Jurkat, Clone E6-1 (cell line): ENCODE measurements at regions not wholly inside any gene's neighbourhood (a gene's known extent, or its start where the extent isn't known, plus 50 kb on each side); places are given as distances from the start of the nearest gene placed in this dataset.

Experiments used
- DNase-seq: peaks from one replicate; pipeline ENCODE4 v3.0.0-alpha.2; 2011; ENCODE audit warnings: low read depth, low spot score
- H3K4me3 ChIP-seq: 2 replicates; pipeline ENCODE4 v1.5.1; 2011; ENCODE audit warnings: mild to moderate bottlenecking, low read length, control low read depth, moderate library complexity

GRCh38 chr5:125263356-125263755, 516.9 kb upstream of the ZNF608 start:
- no peak overlapping the region for H3K4me3 ChIP-seq
- no peak for DNase-seq

DNA sequence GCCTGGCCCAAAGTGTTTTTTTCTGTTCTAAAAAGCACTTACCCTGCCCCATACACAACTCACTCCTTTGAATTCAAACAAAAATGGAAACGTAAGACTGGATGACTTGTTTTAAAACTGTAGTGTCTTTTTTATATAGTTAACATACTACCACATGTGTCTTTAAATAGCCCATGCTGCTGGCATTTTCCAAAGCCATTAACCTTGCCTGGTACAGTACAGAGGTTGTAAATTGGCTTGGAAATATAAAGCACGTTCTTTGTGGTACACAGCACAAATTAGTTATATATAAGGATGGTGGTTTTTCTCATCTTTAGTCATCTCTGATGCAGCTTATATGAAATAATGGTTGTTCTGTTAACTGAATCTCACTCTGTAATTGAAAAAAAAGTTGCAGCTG, 519.7 kb upstream of the ZNF608 start:
- H3K4me3 ChIP-seq = no peak overlapping the region
- no peak for DNase-seq

- DNase-seq = no peak
- no peak overlapping the region for H3K4me3 ChIP-seq
Measured at GRCh38 chr5:125267636-125268248, 521.3 kb upstream of the ZNF608 start.

GRCh38 chr5:125269926-125270325, 523.5 kb upstream of the ZNF608 start:
- DNase-seq = no peak
- no peak overlapping the region for H3K4me3 ChIP-seq

- no peak for DNase-seq
- H3K4me3 ChIP-seq = no peak overlapping the region
Measured at GRCh38 chr5:125272357-125272756, 525.9 kb upstream of the ZNF608 start.

DNA sequence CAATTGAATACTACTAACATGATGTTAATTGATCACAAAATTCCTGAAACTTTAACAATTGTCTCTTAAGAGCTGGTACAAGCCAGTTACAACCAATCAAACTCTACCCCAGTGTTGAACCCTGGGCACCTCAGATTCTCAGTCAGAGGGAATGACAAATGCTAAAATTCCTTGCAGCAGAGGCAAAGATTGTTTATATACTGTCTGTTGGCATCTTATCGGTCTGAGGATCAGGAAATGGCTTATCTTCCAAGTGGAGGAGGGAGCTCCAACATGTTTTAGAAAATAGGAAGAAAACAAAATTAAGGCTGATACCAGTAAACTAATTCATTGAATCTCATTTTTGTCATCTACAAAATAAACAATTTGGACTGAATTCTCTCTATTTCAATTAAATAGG, 527.8 kb upstream of the ZNF608 start:
- no peak overlapping the region for H3K4me3 ChIP-seq
- DNase-seq = no peak

DNA sequence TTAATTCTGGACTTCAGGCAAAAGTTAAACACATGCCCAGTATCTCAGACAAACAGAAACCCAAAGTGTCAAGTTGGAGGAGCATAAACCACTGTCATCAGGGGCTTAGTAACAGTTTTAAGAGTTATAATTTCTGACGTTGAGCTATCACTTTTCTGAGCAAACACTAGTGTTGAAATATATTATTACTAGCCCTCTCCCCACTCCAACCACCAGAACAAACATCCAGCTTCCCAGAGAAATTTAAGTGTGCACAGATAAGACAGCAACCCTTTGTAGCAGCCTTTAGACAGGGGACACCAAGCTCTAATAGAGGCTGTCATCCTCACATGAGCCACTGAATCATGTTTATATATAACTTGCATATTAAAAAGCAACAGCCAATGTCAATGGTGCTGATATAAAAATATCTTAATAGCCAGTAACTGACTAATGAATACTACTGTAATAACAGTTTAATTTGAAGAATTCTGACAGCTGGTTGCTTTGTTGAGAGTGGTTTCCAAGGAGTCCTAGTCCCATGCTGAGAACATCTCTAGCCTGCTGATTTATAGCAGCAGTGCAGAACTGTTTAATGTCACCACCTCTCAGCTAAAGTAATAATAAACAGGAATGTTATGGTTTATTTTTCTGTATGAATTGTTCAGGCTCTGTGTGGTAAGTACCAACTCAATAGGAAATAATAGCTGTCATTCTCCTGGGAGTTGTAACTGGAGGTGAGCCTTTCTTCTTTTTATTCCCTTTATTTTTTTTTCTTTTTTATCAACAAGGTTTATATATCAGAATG, 528.7 kb upstream of the ZNF608 start:
- H3K4me3 ChIP-seq = no peak overlapping the region
- DNase-seq = no peak

GRCh38 chr5:125275725-125276090, 529.3 kb upstream of the ZNF608 start:
- no peak for DNase-seq
- H3K4me3 ChIP-seq = no peak overlapping the region

GRCh38 chr5:125276096-125276495, 529.7 kb upstream of the ZNF608 start:
- H3K4me3 ChIP-seq = no peak overlapping the region
- DNase-seq = no peak

GRCh38 chr5:125277494-125278154, 531.2 kb upstream of the ZNF608 start:
- H3K4me3 ChIP-seq = no peak overlapping the region
- no peak for DNase-seq

GRCh38 chr5:125278711-125279110, 532.3 kb upstream of the ZNF608 start:
- no peak for DNase-seq
- no peak overlapping the region for H3K4me3 ChIP-seq

- DNase-seq = no peak
Measured at GRCh38 chr5:125281667-125282066, 535.2 kb upstream of the ZNF608 start.

DNA sequence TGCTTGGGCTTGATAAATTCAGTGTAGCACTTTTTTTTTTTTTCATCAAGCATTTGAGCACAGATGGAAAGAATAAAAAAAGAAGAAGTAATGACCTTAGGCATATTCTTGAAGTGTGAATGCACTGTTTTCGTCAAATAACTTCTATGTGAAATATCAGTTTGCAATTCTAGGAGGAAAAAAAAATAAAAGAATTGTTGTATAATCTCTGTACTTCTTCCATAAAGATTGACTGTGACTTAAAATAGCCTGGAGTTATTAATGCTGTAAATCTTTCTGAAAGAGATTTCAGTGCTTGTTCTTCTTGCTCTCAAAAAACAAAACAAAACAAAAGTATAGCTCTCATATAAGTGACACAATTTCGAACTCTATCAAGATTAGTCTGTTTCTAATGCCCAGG, 536.9 kb upstream of the ZNF608 start:
- DNase-seq = no peak
- H3K4me3 ChIP-seq = no peak overlapping the region

More at GRCh38 chr5:125281667-125282066, 535.2 kb upstream of the ZNF608 start:
- H3K4me3 ChIP-seq = no peak overlapping the region

- H3K4me3 ChIP-seq = no peak overlapping the region
- DNase-seq = no peak
Measured at GRCh38 chr5:125286271-125286670, 539.8 kb upstream of the ZNF608 start.

- H3K4me3 ChIP-seq = no peak overlapping the region
- DNase-seq = no peak
Measured at GRCh38 chr5:125289606-125290005, 543.2 kb upstream of the ZNF608 start.

- no peak overlapping the region for H3K4me3 ChIP-seq
- no peak for DNase-seq
Measured at GRCh38 chr5:125290935-125291334, 544.5 kb upstream of the ZNF608 start.

GRCh38 chr5:125291447-125291846, 545.0 kb upstream of the ZNF608 start:
- no peak overlapping the region for H3K4me3 ChIP-seq
- DNase-seq = no peak

GRCh38 chr5:125293223-125293622, 546.8 kb upstream of the ZNF608 start:
- DNase-seq = no peak
- H3K4me3 ChIP-seq = no peak overlapping the region

DNA sequence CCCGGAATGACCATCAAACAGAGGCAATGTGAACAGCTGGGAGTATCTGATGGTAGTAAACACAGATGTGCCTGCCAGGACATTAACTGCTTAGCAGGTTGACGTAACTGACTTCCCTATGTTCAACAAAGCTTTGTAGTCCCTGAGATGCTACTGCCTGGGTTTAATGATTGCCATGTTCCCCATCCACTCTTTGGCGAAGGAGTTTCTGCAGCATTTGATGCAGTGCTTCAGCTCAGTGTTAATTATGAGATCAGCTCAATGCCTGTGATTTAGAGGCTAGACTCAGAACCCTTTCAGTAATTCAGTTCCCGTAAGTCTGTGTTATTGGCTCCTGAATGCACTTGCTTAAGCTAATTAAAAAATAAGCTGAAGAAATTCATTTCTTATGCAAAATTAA, 547.3 kb upstream of the ZNF608 start:
- no peak for DNase-seq
- H3K4me3 ChIP-seq = no peak overlapping the region

- H3K4me3 ChIP-seq = no peak overlapping the region
Measured at GRCh38 chr5:125294844-125295243, 548.4 kb upstream of the ZNF608 start.

More at GRCh38 chr5:125294844-125295243, 548.4 kb upstream of the ZNF608 start:
- DNase-seq = no peak
